HG03066 (cell line): ENCODE measurements at regions not wholly inside any gene's neighbourhood (a gene's known extent, or its start where the extent isn't known, plus 50 kb on each side); places are given as distances from the start of the nearest gene placed in this dataset.

Experiments used
- ATAC-seq: cut with Tn5 transposase; IDR thresholded peaks from one replicate; pipeline ENCODE4 v1.9.1; 2021; ENCODE audit warnings: low read depth; ENCODE audit not compliant: unreplicated experiment

DNA sequence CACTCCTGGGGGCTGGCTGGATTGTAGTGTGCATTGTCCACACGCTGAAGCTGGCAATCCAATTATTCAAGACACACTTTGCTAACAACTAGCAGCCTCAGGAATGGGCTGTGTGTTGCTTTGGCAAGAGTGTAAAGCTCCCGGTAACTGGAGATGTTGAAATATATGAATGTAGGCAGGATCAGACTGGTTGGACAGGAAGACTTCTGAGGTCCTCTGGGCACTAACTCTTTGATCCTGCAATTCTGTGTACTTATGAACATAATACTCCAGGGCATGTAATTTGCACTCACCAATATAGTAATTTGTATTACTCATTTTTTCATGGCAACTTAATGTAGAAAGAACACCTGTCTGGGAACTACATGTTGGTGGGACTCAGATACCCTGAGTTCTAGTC is 106.7 kb upstream of the SLC28A3 start:
- ATAC-seq = no peak

DNA sequence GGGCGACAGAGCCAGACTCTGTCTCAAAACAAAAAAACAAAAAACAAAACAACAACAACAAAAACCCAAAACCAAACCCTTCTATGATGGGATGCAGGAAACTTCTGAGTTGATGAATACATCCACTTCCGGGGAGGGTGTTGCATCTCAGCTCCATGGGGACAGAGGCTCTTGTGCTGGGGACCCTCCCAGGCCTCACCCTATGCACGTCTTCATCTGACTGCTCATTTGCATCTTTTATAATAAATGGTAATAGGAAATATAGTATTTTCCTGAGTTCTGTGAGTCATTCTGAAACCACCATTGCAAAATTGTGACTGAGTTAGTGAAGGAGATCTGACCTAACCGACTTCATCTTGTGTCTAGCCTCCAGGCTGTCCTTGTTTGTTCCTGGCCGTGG is 109.5 kb upstream of the SLC28A3 start:
- ATAC-seq = no peak

DNA sequence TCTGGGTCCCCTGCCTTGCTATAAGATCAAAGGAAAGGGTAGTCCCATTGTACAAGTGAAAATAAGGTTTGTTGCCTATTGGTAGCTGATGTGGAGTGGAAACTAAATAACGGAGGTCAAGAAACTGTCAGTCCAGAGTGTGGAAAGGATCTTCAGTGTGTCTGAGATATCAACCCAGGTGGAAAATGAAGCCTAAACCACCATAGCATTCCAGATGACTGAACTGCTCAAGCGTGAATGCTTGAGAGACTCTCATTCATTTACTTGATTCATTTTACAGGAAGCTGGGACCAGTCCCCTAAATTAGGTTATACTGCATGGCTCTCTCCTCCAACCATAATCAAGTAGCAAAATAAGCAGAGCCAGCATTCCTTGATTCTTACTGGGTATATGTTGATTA is 116.0 kb upstream of the SLC28A3 start:
- no peak for ATAC-seq

GRCh38 chr9:84460695-84461094 is 120.1 kb upstream of the SLC28A3 start:
- no peak for ATAC-seq

DNA sequence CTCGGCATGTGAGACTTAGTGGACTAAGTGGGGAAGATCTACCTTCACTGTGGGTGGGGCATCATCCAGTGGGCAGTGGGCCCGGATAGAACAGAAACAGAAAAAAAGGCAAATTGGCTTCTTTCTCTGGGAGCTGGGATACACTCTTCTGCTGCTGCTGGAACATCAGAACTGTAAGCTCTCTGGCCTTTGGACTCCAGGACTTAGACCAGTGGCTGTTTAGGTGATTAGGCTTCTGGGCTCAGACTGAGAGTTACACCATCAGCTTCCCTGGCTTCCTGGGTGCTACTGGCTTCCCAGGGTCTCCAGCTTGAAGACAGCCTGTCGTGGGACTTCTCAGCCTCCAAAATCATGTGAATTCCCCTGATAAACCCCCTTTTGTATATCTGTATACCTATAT is 122.7 kb upstream of the SLC28A3 start:
- no peak for ATAC-seq

DNA sequence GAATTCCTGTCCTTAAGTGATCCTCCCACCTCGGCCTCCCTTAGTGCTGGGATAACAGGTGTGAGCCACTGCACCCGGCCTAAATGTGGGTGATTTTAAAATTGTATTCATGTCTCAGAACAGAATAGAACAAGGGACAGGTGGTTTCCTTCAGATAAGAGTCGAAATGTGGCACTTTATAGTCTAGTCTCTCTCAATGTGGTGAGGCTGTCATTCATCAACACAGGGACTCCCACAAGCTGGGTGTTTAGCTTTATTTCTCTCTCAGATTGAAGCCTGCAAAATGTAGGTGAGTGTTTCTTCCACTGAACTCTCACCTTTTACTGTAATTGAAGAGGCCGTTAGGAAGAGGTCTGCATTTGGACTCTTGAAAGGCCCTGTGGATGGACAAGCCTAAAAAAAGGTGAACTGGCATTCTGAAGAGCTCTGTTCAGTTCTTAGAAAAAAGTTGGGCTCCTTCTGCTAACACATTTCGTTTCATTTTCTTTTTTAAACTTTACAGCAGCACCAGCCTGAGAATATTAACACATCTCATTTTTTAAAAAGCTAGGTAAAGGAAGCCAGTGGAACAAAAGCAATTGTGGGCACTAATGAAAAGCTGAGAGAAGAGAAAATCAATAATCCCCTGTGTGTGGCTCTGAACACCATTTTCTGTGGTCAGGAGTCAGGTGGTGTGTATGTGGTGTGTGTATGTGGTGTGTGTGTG is 126.2 kb upstream of the SLC28A3 start:
- ATAC-seq = no peak

GRCh38 chr9:84471816-84472215 is 131.3 kb upstream of the SLC28A3 start:
- ATAC-seq = no peak

- ATAC-seq = no peak
These were observed 138.4 kb upstream of the SLC28A3 start for GRCh38 chr9:84478996-84479395.

DNA sequence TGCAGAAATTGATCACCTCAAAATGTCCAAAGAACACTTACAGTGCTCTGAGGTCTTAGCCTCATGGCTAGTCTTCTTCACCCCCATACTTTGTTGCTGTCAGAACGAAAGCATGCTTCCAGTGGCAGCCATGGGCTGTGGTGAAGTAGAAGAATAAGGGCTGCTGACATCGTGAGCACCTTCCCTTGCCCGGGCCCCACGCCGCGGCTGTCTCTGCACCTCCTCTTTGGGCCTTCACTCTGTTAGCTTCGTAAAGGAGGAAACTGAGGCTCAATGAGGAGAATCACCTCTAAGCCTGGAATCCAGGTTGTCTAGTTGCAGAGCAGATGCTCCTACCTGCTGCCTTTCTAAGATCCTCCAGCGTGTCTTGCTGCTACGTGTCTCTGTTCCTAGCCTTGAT is 139.5 kb upstream of the SLC28A3 start:
- ATAC-seq = no peak

DNA sequence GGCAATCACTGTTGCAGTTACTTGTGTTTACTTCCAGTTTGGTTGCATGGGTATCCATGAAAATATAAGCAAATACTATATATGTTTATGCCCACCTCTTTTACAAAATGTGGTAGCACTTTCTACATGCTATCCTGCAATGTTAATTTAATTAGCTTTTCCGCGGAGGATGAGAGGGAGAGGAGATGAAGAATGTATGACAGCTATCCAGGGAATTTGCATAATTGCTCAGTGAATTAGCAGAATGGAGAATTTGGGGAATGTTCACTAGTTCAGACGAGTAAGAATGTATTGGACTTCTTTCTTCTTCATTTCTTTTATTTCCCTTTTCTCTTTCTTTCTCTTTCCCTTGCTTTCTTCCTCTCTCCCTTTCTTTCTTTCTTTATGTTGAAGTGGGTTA is 140.7 kb upstream of the SLC28A3 start:
- no peak for ATAC-seq

DNA sequence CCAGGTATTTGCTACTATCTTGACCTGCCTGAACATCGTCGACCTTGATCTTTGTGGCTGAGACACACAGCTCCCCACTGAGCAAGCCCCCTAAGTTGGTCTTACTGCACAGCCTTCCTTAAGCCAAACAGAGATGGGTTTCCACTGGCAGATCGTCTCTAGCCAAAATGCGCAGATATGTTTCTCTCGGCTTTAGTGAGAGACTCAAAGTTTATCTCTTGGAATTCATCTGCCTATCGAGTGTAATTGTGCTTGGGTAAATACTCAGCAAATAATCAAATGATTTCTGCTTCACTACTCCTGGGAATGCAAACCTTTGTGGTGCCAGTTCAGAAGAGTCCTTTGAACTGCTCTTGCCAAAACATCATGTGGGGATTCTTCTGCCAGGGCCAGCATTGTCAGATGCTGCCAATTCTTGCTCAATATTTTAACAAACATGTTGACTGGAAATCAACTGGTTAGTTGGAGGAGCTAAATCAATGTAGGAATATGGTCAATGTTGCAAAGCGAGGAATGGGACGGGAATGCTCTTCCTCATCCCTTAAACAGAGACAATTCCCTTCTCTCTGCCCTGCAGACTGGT is 141.2 kb upstream of the SLC28A3 start:
- ATAC-seq = no peak

- ATAC-seq = no peak
These were observed 142.0 kb upstream of the SLC28A3 start for GRCh38 chr9:84482607-84483006.

- no peak for ATAC-seq
These were observed 143.6 kb upstream of the SLC28A3 start for GRCh38 chr9:84484172-84484571.

DNA sequence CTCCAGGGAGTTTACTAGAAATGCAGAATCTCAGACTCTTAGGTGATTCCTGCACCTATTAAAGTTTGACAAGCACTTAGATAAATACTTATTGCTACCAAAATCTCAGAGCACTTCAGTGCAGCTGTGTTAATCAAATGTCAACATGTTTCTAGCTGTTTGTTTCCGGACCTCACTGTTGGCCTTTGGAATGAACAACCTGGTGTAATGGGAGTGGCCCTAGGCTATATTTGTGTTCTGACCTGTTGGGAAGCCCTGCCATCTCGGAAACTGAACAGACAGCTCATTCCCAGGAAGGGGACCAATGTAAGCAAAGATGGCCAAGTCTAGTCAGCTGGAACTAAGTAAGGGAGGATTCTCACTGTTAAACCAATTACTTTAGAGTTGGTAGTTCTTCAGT is 145.0 kb upstream of the SLC28A3 start:
- ATAC-seq = no peak

GRCh38 chr9:84486663-84487062 is 146.1 kb upstream of the SLC28A3 start:
- no peak for ATAC-seq

- no peak for ATAC-seq
These were observed 149.8 kb upstream of the SLC28A3 start for GRCh38 chr9:84490206-84490841.

- no peak for ATAC-seq
These were observed 150.3 kb upstream of the SLC28A3 start for GRCh38 chr9:84490842-84491325.

DNA sequence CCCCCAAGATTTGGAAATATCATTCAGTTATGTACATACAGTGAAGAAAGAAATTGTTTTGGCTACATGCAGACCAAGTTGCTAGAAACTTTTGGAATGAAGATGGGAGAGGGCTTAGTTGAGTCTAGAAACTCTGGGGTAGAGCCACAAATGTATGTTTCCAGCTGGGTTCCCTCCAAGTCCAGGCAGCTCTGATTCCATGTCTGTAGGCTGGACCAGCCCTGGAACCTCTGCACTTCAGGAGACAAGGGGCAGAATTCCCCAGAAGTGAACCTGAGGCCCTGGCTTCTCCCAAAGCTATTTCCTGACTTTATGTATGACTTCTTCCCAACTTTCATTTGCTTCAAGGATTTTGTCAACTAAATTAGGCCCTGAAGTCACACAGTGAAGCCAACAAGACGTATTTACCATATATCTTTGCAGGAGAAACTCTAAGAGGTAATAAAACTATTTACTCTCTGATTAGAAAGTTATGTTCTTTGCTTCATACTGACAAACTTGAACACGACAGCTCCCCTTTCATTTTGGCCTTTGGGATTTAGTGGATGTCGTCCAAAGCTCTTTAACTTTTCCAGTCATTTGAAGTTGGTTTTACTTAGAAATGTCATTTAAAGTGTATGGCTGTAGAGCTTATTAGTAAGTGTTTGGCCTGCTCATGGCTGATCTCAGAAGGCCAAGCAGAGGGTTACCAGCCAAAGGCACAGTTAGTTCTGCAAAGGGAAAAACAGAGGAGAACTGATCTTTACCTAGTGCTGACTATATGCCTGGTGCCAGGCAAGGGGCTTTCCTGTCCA is 152.0 kb upstream of the SLC28A3 start:
- ATAC-seq = no peak

DNA sequence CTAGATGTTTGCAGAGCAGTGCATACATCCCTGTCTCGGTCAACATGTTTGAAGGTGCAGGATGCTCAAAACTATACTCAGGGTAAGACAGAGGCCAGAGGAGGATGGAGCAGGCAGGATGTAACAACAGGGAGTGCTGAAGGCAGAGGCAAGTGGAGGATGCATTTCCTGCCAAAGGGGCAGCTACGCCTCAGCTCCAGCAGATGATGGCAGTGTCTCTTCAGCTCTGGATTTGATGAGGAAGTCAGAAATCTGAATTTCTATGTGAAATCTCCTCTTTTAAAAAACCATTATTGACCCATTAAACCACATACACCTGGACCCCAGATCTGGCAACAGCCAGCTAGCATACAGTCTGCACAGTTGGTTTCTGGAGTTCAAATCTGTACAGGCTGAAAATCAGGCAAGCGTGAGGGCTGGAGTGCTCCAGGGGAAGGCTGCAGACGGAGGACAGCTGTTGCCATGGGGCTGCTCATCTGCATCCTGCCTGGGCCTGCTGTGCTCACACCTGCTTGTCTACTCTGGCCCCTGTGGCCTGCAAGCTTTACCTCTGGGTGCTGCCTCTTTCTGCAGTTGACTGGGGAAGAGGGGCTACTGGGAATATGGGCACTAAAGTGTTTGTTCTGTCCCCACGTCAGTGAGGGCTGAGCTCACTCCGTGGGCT is 152.9 kb upstream of the SLC28A3 start:
- ATAC-seq = no peak

DNA sequence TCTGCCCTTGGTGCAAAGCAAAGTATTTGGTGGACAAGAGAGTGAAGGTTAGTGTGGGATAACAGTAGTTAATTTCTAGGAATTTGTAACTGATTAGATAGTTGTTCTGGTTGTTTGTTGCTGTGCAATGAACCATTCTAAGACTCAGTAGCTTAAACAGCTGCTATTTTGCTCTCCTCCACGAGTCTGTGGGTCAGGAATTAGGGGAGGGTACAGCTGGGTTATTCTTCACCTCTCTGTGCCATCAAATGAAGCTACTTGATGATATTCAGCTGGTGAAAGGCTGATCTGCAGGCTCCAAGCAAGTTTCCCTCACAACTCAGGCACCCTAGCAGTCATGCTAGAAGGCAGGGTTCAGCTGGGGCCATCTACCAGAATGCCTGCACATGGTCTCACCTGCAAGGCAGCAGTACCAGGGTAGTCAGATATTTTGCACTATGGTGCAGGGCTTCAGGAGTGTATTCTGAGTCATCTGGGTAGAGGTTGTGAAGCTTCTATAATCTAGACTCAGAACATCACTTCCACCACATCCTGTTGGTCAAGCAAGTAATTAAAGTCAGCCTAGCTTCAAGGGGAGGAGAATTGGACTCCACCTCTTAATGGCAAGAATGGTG is 159.5 kb upstream of the SLC28A3 start:
- ATAC-seq = peak; percentile 85
